Subcutaneous abdominal adipose tissue (tissue), 5 donors: ENCODE measurements at regions not wholly inside any gene's neighbourhood (a gene's known extent, or its start where the extent isn't known, plus 50 kb on each side); places are given as distances from the start of the nearest gene placed in this dataset.

ENCODE experiments used
- H3K27ac ChIP-seq: one replicate; pipeline ENCODE4 v1.7.0; 2013; ENCODE audit warnings: low read depth, mild to moderate bottlenecking, inconsistent platforms, low read length, moderate library complexity
- H3K27me3 ChIP-seq, 5 donors: one replicate each; pipeline ENCODE4 v1.7.0; 2013; ENCODE audit warnings: low read length in 5 of 5, inconsistent platforms in 1 of 5; ENCODE audit not compliant: control insufficient read depth in 5 of 5, insufficient read depth in 4 of 5
- H3K36me3 ChIP-seq, 5 donors: one replicate each; pipeline ENCODE4 v1.7.0; 2013; ENCODE audit warnings: low read length in 5 of 5; ENCODE audit not compliant: control insufficient read depth in 5 of 5, insufficient read depth in 5 of 5
- H3K4me1 ChIP-seq, 5 donors: one replicate each; pipeline ENCODE4 v1.7.0; 2013; ENCODE audit warnings: low read length in 5 of 5, mild to moderate bottlenecking in 3 of 5, moderate library complexity in 1 of 5; ENCODE audit not compliant: control insufficient read depth in 5 of 5, insufficient read depth in 5 of 5
- H3K4me3 ChIP-seq, 5 donors: one replicate each; pipeline ENCODE4 v1.7.0; 2013; ENCODE audit warnings: low read length in 5 of 5, low read depth in 1 of 5
- H3K9ac ChIP-seq, 5 donors: one replicate each; pipeline ENCODE4 v1.7.0; 2013; ENCODE audit warnings: low read length in 5 of 5, mild to moderate bottlenecking in 4 of 5, moderate library complexity in 3 of 5
- H3K9me3 ChIP-seq, 5 donors: one replicate each; pipeline ENCODE4 v1.7.0; 2013; ENCODE audit warnings: low read length in 5 of 5; ENCODE audit not compliant: control insufficient read depth in 5 of 5
- donor health status: healthy.
- donor health status: healthy.
- donor health status: healthy.
- donor health status: healthy.
- donor health status: healthy.

GRCh38 chr3:56864918-56865524, 63.3 kb upstream of the ARHGEF3 start:
- no peaks in the 10 kb centered on the region for H3K9me3 ChIP-seq
- no peak overlapping the region for H3K4me3 ChIP-seq
- no peak overlapping the region for H3K9ac ChIP-seq
- H3K27ac ChIP-seq = no peak overlapping the region
- H3K4me1 ChIP-seq = no peaks in the 10 kb centered on the region
- H3K27me3 ChIP-seq = no peaks in the 10 kb centered on the region
- H3K36me3 ChIP-seq = no peaks in the 10 kb centered on the region

GRCh38 chr3:56864090-56864489, 62.3 kb upstream of the ARHGEF3 start:
- Histone ChIP-seq H3K9me3 (no peaks in the 10 kb centered on the region), H3K9ac (no peak overlapping the region), H3K4me3 (no peak overlapping the region), H3K4me1 (no peaks in the 10 kb centered on the region), H3K27me3 (no peaks in the 10 kb centered on the region), H3K27ac (no peak overlapping the region), H3K36me3 (no peaks in the 10 kb centered on the region)

- H3K9me3 ChIP-seq = no peaks in the 10 kb centered on the region
- H3K9ac ChIP-seq = no peak overlapping the region
- H3K4me1 ChIP-seq = no peaks in the 10 kb centered on the region
- no peaks in the 10 kb centered on the region for H3K36me3 ChIP-seq
- H3K27me3 ChIP-seq = no peaks in the 10 kb centered on the region
- no peak overlapping the region for H3K27ac ChIP-seq
- H3K4me3 ChIP-seq = no peak overlapping the region
Observed at GRCh38 chr3:56862352-56863062, 60.8 kb upstream of the ARHGEF3 start.

- Histone ChIP-seq H3K36me3 (no peaks in the 10 kb centered on the region), H3K27ac (no peak overlapping the region), H3K27me3 (no peaks in the 10 kb centered on the region), H3K9ac (no peak overlapping the region), H3K4me3 (no peak overlapping the region), H3K9me3 (no peaks in the 10 kb centered on the region), H3K4me1 (no peaks in the 10 kb centered on the region)
Observed at GRCh38 chr3:56861511-56861910, 59.8 kb upstream of the ARHGEF3 start.

- H3K9ac ChIP-seq = no peak overlapping the region
- H3K9me3 ChIP-seq = no peaks in the 10 kb centered on the region
- no peaks in the 10 kb centered on the region for H3K27me3 ChIP-seq
- H3K36me3 ChIP-seq = no peaks in the 10 kb centered on the region
- no peak overlapping the region for H3K27ac ChIP-seq
- H3K4me1 ChIP-seq = peaks cover 0 to 2% (median 0%) of the 10 kb centered on the region in 5 donors
- H3K4me3 ChIP-seq = no peak overlapping the region
Observed at GRCh38 chr3:56860939-56861338, 59.2 kb upstream of the ARHGEF3 start.

- no peak overlapping the region for H3K4me3 ChIP-seq
- no peak overlapping the region for H3K9ac ChIP-seq
- H3K4me1 ChIP-seq = peaks cover 0 to 6% (median 0%) of the 10 kb centered on the region in 5 donors
- no peaks in the 10 kb centered on the region for H3K36me3 ChIP-seq
- H3K27me3 ChIP-seq = no peaks in the 10 kb centered on the region
- no peaks in the 10 kb centered on the region for H3K9me3 ChIP-seq
- H3K27ac ChIP-seq = no peak overlapping the region
Observed at GRCh38 chr3:56860351-56860750, 58.6 kb upstream of the ARHGEF3 start.

- H3K27ac ChIP-seq = no peak overlapping the region
- H3K4me1 ChIP-seq = peaks cover 0 to 6% (median 0%) of the 10 kb centered on the region in 5 donors
Observed at GRCh38 chr3:56858331-56858730, 56.6 kb upstream of the ARHGEF3 start.

GRCh38 chr3:56857178-56857577, 55.4 kb upstream of the ARHGEF3 start:
- Histone ChIP-seq H3K36me3 (no peaks in the 10 kb centered on the region), H3K4me3 (no peak overlapping the region), H3K27me3 (no peaks in the 10 kb centered on the region), H3K9ac (no peak overlapping the region), H3K9me3 (no peaks in the 10 kb centered on the region), H3K4me1 (peaks cover 0 to 6% (median 0%) of the 10 kb centered on the region in 5 donors), H3K27ac (no peak overlapping the region)

More at GRCh38 chr3:56858331-56858730, 56.6 kb upstream of the ARHGEF3 start:
- H3K9me3 ChIP-seq = no peaks in the 10 kb centered on the region
- H3K36me3 ChIP-seq = no peaks in the 10 kb centered on the region
- H3K9ac ChIP-seq = no peak overlapping the region
- H3K4me3 ChIP-seq = no peak overlapping the region
- H3K27me3 ChIP-seq = no peaks in the 10 kb centered on the region

- no peak overlapping the region for H3K9ac ChIP-seq
- H3K27me3 ChIP-seq = no peaks in the 10 kb centered on the region
- peaks cover 0 to 6% (median 0%) of the 10 kb centered on the region in 5 donors for H3K4me1 ChIP-seq
- no peak overlapping the region for H3K27ac ChIP-seq
- H3K9me3 ChIP-seq = no peaks in the 10 kb centered on the region
- H3K36me3 ChIP-seq = no peaks in the 10 kb centered on the region
- no peak overlapping the region for H3K4me3 ChIP-seq
Observed at GRCh38 chr3:56856752-56857151, 55.0 kb upstream of the ARHGEF3 start.

- peaks cover 0 to 6% (median 0%) of the 10 kb centered on the region in 5 donors for H3K4me1 ChIP-seq
- H3K27ac ChIP-seq = no peak overlapping the region
- H3K4me3 ChIP-seq = no peak overlapping the region
Observed at GRCh38 chr3:56855856-56856512, 54.2 kb upstream of the ARHGEF3 start.

More at GRCh38 chr3:56855856-56856512, 54.2 kb upstream of the ARHGEF3 start:
- H3K9me3 ChIP-seq = no peaks in the 10 kb centered on the region
- no peaks in the 10 kb centered on the region for H3K27me3 ChIP-seq
- no peaks in the 10 kb centered on the region for H3K36me3 ChIP-seq
- H3K9ac ChIP-seq = no peak overlapping the region
